NCI-H510A (cell line): ENCODE measurements at regions not wholly inside any gene's neighbourhood (a gene's known extent, or its start where the extent isn't known, plus 50 kb on each side); places are given as distances from the start of the nearest gene placed in this dataset.

ENCODE experiments used
- DNase-seq: peaks from one replicate; lab custom pipeline; 2025; lab: John Stamatoyannopoulos, UW

DNA sequence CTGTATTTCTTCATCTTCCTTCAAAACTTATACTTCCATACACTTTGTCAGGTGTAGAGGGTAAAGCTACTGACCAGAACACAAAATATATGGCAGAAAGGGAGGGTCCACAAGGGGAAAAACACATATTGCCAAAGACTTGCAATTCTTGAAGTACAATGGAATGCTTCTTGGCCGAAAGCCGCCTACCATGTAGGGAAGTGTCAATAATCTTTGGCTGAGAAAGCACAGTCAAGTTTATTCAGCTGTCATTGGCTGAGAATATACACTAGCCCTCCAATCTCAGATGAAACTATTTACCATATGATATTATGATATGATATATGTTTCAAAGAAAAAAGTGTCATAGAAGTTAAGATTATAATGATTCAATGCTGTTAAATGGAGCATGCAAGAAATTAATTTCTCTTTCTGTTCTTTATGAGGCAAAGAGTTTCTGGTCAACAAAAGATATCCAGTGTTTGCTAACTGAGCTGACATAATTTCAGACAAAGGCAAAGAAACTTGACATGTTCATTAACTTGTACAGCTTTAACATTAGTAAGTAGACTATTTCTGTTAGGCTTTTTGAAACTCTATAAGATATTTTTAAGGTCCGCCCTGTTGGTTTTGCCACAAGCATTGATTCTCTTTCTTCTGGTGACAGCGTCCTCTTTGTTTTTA, 89.0 kb upstream of the LPP start:
- no peak for DNase-seq

DNA sequence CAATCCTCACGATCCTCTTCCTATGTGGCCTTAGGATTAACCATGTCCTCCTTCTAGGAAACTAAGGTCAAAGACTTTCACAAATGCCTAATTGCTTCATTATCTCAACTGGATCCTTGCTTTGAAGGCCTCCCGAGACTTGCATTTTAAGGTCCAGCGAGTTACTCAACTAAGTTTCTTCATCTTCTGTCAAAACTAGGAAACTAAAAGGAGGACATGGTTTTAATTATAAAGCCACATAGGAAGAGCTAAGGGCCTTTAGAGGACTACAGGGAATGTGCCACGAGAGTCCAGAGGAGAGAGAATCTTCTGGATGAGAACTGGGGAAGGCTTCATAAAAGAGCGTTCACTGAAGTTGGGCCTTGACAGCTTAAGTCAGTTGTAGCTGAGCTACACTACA, 87.8 kb upstream of the LPP start:
- DNase-seq, result no peak

DNA sequence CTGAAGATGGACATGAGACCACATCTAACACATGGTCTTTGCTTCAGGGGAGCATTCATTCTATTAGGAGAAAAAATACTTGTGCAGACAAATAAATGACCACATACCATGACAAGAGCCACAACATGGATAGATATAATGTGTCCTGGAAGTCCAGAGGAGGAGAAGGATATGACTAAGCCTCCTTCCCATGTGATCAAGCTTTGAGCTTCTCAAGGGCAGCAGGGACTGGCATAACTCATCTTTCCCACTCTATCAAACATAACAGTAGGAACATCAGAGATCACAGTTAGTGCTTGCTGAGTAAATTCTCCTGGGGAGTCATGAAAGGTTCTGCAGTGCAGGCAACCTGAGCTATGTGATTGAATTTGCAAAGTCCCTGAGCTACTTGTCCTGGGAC, 86.0 kb upstream of the LPP start:
- DNase-seq, result no peak

DNA sequence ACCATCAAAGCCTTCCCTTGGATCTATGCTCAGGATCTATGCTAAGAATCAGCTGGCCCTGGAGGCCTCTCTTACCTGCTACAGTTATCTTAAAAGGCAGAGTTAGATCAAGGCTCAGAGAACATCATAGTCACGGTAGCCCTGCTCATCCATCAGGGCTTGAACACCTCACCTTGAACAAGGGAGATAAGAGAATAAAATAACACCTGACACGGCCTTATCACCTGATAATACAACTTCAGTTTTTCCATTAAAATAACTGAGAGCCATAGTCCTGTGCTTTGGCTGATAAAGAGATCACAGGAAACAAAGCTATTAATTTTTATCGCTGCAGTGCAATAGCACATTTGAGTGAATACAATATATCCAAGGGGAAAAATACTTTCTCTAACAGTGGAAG, 85.6 kb upstream of the LPP start:
- DNase-seq, result no peak

DNA sequence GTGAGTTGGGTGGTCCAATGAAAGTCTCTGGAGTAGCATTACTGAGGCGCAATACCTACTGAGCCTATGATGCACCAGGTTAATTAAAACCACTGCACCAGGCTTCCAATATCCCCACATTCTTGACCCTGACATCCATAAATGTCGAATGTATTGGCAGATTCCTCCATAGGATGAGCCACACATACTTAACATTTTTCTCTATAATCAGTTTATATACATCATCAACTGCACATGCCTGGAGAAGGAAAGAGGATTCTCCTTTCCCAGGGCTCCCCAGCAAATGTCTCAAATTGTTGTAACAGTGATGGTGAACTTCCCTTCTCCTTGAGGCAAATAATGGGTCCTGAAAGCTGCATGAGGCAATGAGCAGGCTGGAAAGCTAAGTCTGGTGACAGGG, 82.3 kb upstream of the LPP start:
- no peak for DNase-seq

DNA sequence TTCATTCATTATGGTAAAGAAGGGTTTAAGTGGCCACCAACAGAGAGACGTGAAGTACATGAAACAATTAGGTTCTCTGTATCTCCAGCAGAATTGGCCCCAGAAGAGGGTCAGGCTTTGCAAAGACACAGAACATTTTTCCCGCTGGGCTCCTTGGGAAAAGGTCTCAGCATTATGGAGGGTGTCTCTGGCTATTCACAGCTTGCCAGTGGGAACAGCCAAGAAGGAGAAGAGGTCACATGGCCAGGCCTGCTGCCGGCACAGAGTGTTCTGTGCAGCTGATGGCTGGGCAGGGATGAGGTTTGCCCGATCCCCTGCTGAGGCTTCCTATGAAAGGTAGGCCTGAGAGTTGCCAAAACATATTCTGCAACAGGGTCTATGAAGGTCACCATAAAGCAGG, 77.8 kb upstream of the LPP start:
- no peak for DNase-seq

DNA sequence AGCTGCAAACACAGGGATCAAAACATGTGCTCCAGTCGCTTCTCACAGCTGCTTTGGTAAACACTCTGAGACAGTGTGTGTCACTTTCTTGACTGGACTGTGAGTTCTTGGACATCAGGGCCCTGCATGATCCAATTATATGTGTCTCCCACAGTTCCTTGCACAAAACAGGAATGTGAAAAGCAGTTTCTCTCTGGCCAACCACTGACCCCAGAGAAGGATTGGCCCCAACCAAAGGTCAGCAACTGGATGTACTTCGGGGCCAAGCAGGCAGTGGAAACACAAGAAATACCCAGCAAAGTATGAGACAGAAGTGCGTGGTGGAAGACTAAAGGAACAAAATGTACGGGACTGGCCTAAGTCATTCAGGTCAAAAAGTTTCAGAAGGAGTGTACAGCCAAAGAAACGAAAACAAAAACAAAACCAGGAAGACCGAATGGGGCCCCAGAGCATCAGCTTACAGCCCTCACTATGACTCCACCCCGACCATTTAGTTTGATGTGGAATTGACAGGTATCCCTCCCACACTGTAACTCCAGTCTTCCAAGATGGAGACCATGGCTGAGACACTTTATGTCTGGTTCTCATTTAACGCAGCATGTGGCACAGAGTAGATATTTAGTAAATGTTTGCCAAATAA, 76.7 kb upstream of the LPP start:
- DNase-seq, result no peak

DNA sequence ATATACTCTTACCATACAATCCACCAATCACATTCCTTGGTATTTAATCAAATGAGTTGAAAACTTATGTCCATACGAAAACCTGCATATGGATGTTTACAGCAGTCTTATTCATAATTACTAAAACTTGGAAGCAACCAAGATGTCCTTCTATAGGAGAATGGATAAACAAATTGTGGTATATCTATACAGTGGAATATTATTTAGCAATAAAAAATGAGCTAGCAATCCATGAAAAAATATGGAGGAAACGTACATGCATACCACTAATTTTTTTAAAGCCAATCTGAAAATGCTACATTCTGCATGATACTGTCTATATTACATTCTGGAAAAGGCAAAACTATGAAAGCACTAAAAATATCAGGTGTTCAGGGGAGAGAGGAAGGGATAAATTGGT, 73.9 kb upstream of the LPP start:
- DNase-seq, result no peak

DNA sequence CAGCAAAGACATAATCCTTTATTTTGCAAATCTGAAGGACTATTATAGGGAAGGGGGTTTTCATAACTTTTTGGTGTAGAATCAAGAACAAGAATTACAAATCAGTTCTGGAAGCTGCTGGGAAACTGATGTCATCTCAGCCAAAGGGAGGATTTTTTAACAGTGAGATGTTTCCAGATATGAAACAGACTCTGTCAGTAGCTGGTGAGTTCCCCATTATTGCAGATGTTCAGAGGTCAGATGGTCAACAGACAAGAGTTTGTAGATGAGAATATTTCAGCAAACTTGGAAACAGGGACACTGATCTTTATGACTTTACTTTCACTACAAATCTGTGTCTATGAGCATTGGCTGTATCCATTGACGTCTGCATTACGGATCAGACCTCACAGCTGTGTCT, 71.9 kb upstream of the LPP start:
- no peak for DNase-seq

DNA sequence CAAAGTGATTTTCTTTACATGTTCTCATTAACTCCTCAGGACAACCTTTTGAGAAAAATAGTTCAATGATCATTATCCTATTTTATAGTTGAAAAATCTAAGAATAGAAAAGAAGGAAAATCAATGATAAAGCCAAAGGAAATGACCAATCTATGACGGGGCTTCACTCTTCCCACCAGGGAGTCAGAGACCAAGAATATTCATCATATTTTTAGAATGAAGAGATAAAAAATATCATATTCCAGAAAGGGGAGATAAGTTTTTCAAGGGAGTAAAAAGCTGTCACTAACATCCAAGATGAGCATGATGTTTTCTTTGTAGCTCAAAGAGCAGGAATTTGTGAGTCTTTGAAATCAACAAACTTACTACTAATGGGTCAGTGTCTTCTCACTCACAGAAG, 71.5 kb upstream of the LPP start:
- no peak for DNase-seq

DNA sequence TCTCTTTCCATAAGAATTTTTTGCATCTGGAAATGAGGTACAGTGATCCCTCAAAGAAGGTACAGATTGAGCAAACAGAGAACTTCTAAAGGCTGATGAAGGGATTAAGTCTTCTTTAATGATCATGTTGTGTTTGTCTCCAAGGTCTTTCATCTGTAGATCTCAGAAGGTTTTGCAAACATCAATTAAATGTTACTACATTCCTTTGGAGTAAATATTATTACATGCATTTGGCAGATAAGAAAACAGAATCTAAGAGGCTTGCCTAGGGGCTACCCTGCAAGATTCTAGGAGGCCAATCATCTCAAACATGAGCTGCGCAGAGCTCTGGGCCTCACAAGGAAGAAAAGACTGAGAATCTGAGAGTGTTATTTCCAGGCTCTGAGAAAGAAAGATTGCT, 70.9 kb upstream of the LPP start:
- DNase-seq, result no peak

DNA sequence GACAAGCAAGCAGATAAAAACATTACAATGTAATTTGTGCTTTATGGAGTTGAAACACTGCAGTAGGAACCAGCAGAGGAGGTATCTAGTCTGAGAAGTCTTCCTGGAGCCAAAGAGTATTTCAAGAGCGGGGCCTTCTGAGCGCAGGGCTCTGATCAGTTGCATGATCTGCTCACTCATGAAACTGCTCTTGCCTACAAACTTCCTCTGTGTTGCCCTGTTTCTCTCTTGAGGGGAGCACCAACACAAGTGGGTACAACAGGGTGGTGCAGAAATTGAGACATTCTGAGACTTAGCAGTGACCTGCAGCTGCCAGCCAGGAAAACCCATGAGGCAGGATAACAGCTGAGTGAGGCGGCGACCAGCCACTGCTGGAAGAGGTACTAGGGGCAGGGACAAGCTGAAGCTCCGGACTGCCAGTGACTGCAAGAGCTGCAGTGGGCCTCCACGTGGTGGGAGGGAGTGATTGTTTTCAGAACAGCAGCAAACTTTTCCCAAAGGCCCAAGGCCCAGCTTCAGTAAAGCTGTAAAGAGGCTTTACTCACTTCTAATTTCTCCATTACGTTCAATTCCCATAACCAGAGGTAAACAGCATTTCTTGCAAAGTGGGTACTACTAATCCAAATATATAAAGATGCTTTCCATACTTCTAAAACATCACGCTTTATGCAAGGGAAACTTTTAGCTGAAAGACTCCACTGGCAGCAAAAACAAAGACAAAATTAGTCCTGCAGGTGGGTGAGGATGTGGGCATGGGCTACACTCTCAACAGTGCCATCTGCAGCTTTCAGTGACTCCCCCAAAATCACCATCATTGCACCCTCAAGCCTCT, 69.0 kb upstream of the LPP start:
- no peak for DNase-seq

DNA sequence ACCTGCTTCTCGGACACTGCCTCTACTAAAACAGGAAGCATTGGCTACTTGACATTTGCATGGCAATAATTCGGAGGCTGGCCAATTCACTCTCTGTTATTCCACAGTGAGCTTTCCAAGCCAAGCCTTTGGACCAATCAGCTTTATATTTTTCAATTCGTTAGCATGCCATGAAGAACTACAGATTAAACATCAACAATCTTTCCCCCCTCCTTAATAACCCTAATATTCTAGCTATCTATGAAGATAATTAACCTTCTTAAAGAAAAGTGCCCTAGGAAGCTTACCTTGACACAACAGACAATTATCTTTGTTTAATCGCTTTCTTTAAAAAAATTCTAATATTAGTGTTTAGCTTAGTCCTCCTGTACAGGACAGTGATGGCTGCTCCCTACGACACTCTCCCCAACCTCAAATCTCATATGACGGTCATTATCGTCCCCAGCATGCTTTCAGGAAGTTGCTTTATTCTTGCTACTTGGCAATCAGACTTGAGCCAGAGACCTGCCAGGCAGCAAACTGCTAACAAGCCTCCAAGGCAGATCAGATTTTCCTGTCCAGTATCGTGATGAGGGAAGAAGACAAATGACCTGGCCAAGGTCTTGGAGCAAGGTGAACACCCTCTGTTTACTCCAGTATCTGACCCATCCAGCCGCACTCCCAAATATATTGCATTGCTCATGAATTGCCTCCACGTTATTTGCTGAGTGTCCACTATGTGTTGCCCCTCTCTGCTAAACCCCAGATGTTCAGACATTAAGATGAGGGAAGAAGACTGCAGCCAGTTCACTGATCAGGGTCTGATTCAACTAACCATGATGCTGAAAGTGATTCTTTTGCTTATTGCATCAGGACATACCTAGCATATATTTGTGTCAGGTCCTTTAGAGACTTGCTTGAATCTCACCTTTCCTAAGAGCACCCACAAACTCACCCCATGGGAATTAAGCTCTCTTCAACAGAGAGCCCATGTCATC, 68.1 kb upstream of the LPP start:
- DNase-seq, result no peak

DNA sequence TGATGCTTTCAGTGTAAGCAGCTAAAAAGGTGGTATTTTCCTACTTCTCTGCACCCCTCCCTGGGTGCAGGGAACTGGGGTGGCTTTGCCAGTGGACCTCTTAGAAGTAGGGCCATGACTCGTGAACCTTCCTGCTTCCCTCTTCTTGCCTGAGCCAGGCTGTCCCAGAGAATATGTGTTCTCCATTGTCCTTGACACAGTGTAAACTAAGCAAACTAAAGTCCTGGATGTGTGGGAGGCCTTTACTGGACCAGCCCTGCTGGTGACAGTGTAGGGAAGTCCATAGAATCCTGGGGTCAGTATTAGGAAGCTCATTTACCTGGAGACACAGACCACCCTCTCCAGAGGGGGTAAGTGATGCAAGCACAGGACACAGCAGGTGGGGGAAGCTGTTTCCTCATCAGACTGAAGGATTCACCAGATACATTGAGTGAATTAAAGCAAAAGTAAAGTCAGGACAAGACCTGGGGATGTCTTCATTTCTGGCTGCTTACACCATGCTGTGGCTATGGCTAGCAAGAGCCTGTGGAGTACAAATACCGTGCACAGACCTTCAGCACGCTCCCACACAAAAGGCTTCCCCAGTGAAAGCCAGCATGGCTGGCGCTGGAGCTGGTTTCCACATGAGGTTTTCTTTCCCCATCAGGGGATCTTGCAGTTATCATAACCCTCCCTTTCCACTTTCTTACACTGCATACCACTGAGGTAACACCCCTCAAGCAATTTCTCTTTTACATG, 64.8 kb upstream of the LPP start:
- no peak for DNase-seq

DNA sequence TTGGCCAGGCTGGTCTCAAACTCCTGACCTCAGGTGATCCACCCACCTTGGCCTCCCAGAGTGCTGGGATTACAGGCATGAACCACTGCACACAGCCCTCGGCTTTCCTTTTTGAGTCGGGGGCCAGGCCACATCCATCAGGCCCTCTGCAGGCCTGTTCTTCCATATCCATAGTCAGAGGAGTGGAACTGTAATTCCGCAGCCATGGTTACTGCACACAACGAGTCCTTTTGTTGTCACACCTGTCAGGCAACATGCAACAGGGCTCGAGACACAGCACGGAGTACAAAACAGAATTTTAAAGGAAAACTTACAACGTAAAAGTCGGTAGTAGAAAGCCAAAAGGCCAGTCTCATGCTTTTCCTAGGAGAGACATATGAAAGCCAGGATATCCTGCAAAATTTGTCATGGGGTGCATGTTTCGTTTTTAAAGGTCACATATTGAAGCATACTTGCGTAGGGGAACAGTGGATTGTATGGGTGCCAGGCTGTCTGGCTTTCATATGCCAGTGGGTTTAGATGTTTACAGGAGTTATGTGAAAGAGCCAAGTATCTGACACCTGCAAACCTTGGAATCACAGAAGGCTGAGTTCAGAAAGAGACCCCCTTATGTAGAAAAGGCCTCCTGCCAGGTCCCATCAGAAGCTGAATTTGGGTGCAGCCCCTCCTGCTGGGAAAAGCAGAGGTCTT, 63.2 kb upstream of the LPP start:
- peak; percentile 23 for DNase-seq

DNA sequence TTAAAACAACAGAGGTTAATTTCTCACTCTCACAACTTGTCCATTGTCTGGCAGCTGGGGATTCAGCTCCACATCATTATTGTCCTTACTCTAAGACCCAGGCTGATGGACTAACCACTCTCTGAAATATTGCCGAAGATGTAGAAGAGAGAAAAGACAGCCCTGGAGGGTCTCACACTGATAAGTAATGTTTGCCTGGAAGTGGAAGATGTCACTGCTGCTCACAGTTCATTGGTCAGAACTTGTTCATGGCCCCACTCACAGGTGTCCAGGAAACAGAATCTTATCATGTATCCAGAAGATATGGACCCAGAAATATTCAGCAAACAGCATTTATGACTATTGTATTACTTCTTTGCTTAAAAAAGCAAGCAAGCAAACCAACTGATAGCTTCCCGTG, 62.2 kb upstream of the LPP start:
- no peak for DNase-seq

DNA sequence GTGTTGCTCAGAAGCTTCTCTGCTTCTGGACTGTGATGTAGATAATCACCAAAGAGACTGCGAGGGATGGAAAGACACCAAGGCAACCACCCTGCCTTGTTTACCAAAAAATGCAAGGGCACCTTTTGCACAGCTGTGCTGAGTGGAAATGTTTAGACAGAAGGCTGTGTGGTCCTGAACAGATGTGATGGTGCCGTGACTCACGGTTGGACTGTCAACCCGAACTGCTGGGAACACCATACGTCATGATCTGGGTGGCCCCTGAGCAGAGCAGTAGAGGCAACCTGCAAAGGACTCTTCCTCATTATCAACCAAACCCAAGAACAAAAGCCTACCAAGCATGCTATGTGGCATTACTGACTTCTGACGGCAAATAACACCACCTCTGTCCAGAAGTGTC, 61.3 kb upstream of the LPP start:
- DNase-seq, result no peak

DNA sequence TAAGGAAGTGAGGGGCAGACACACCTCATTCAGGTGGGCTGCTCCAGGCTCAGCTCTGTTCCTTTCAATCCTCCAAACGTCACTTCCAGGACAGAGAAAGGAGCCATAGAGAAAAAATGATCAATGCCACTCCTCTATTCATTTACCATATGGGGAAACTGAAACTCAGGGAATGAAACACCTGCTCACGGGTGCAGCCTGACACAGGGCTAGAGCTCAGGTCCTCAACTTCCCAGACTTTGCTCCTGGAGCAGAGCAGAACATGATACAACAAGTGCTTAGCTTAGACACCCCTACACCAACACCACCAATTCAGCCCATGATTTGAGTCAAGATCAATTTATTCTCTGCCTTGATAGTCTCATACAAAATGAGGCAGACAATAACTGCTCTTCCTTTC, 58.5 kb upstream of the LPP start:
- DNase-seq, result no peak

DNA sequence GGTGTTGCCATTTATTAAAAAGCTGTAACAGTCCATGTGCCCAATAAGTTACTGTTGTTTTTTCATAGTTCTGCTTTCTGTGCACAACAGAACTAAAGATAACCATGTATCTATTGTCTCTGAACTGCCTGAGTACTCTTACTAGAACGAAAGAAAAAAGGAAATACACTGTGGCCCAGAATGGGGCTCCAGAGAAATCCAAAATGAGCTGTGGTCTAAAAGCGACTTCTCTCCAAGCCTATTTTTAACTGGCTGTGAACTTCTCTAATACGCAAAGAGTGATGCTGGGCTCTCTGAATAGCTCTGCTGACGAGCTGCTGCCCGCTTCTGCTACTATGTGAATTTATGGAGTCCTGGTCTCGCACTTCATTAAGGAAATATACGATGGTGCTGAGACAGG, 56.2 kb upstream of the LPP start:
- no peak for DNase-seq

DNA sequence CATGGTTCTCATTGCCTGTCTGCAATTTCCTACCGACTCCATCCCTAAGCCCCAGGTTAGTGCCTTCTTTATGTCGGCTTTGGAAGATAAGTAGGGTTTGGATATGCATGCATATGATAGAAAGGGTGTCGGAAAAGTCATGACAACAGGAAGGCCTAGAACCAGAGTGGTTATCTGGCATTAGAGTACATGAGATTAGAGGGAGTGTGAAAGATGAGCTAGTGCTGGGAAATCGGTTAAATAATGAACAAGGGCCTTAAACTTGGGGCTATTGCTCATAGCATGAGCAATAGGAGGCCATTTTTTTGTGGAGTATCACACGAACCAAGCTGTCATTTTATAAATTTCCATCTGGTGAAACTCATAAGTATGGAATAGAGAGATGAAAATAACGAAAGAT, 54.0 kb upstream of the LPP start:
- DNase-seq, result no peak
